Upper lobe of right lung (tissue), 1 donor: ENCODE measurements at regions not wholly inside any gene's neighbourhood (a gene's known extent, or its start where the extent isn't known, plus 50 kb on each side); places are given as distances from the start of the nearest gene placed in this dataset.

Experiments
- ATAC-seq: fragments of 200-7000 bp; cut with Tn5 transposase; one replicate; pipeline ENCODE4 v1.9.1; 2020; ENCODE audit warnings: mild to moderate bottlenecking, moderate library complexity
- DNase-seq: peaks from one replicate; pipeline ENCODE4 v3.0.0-alpha.2; 2020
- H3K27ac ChIP-seq: fragments of 200-600 bp; one replicate; pipeline ENCODE4 v1.8.0; 2022
- H3K27me3 ChIP-seq: fragments of 200-600 bp; one replicate; pipeline ENCODE4 v1.8.0; 2022; ENCODE audit warnings: mild to moderate bottlenecking
- H3K36me3 ChIP-seq: fragments of 200-600 bp; one replicate; pipeline ENCODE4 v1.8.0; 2022
- H3K4me1 ChIP-seq: fragments of 200-600 bp; one replicate; pipeline ENCODE4 v1.8.0; 2022
- H3K4me3 ChIP-seq: fragments of 200-600 bp; one replicate; pipeline ENCODE4 v1.8.0; 2022; ENCODE audit warnings: mild to moderate bottlenecking
- H3K9me3 ChIP-seq: fragments of 200-600 bp; one replicate; pipeline ENCODE4 v1.8.0; 2022
- intact Hi-C: fragments of 100-400 bp; cut with DNase I; formaldehyde crosslinking; loops from one replicate; pipeline ENCODE4 v1.11.0; 2022
- TF ChIP-seq, protein P1 (sequence below): fragments of 200-600 bp; IDR thresholded peaks from one replicate; pipeline ENCODE4 v1.8.0; 2022; ENCODE audit warnings: antibody characterized with exemption
- donor health status: DM: no; HTN: yes; CAD: no; lungs with severe emphysema.

DNA sequence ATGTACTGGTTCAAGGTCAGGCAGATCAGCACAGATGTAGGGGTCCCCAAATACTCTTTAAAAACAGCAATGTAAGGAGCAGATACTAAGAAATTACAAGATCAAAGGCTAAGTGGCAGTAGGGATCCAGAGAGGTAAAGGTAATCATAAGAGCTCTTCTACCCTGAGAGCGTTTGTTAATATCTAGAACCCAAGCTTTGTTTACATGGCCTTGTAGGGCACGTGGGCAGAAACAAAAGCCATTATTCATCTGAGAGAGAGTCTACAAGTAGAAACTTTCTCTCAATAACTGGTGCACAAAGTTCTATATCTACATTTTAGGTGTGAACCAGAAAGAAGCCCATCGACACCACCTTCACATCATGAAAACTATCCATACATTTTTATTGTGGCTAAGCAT, 225.6 kb upstream of the PCDH10 start:
- intact Hi-C loops: no loop called here
- H3K27me3 ChIP-seq: no peaks in the 10 kb centered on the region
- no peak overlapping the region for H3K4me3 ChIP-seq
- DNase-seq: no peak
- no peaks in the 10 kb centered on the region for H3K36me3 ChIP-seq
- H3K27ac ChIP-seq: no peak overlapping the region
- H3K9me3 ChIP-seq: no peaks in the 10 kb centered on the region
- ATAC-seq: no peak
- TF ChIP-seq, protein P1, sequence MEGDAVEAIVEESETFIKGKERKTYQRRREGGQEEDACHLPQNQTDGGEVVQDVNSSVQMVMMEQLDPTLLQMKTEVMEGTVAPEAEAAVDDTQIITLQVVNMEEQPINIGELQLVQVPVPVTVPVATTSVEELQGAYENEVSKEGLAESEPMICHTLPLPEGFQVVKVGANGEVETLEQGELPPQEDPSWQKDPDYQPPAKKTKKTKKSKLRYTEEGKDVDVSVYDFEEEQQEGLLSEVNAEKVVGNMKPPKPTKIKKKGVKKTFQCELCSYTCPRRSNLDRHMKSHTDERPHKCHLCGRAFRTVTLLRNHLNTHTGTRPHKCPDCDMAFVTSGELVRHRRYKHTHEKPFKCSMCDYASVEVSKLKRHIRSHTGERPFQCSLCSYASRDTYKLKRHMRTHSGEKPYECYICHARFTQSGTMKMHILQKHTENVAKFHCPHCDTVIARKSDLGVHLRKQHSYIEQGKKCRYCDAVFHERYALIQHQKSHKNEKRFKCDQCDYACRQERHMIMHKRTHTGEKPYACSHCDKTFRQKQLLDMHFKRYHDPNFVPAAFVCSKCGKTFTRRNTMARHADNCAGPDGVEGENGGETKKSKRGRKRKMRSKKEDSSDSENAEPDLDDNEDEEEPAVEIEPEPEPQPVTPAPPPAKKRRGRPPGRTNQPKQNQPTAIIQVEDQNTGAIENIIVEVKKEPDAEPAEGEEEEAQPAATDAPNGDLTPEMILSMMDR: no peak
- H3K4me1 ChIP-seq: no peaks in the 10 kb centered on the region

DNA sequence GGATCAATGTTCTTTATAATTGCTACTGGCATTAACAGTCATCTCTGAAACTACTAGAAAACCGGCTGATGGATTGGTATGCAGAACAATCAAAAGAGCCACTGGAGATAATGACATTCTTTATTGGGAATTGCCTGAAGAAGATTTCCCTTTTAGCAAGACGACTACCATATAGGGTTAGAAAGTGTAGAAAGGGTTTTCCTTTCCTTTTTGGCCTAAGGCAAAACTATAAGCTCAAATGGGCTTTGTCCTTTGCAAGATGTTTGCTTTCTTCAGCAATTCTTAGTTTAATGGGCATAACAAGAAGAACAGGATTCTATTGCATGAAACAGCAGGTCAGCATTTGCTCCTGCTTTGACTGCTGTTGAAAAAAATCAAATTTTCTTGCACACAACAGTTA, 214.2 kb upstream of the PCDH10 start:
- TF ChIP-seq, protein P1: no peak
- no peak for DNase-seq
- Histone ChIP-seq H3K4me3 (no peak overlapping the region), H3K36me3 (no peaks in the 10 kb centered on the region), H3K27me3 (no peaks in the 10 kb centered on the region), H3K4me1 (no peaks in the 10 kb centered on the region), H3K9me3 (no peaks in the 10 kb centered on the region), H3K27ac (no peak overlapping the region)
- intact Hi-C loops: no loop called here
- no peak for ATAC-seq

DNA sequence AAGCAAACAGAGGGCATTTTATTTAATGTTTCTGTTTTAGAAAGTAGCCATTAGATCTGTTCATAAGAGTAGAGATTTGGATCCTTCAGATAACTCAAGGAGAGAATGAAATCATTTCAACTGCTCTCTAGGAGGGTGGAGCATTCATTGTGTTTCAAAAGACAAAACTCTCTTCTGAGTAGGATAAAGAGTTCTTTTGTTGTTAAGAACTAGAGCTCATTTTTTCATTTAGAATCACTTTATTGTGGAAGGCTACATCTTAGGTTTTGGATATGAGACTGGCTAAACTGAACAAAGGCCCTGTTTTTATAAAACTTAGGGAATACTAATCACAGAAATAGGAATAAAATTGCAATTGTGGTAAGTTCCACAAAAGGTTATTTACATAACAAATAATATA, 193.9 kb upstream of the PCDH10 start:
- Histone ChIP-seq H3K4me1 (no peaks in the 10 kb centered on the region), H3K4me3 (no peak overlapping the region), H3K27ac (no peak overlapping the region), H3K36me3 (no peaks in the 10 kb centered on the region), H3K9me3 (no peaks in the 10 kb centered on the region), H3K27me3 (no peaks in the 10 kb centered on the region)
- ATAC-seq (no peak), DNase-seq (no peak)
- TF ChIP-seq, protein P1: no peak
- intact Hi-C loops: no loop called here

DNA sequence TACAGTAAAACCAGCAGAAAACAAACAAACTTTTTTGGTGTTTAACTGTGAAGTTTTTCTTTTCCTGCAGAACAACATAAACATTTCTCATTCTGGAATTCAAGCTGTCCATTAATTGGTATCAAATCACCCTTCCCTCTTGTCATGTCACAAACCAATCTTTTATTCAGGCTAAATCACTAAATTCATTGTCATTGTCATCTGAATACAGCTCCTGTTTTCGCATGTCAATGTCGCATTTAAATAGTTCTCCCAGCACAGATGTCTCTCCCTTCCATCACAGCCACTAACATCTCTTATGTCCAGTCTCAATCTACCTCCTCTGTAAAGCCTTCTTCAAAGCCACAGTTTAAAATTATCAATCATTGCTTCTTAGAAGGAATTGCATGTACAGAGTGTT, 192.1 kb upstream of the PCDH10 start:
- TF ChIP-seq, protein P1: no peak
- intact Hi-C loops: no loop called here
- DNase-seq: no peak

DNA sequence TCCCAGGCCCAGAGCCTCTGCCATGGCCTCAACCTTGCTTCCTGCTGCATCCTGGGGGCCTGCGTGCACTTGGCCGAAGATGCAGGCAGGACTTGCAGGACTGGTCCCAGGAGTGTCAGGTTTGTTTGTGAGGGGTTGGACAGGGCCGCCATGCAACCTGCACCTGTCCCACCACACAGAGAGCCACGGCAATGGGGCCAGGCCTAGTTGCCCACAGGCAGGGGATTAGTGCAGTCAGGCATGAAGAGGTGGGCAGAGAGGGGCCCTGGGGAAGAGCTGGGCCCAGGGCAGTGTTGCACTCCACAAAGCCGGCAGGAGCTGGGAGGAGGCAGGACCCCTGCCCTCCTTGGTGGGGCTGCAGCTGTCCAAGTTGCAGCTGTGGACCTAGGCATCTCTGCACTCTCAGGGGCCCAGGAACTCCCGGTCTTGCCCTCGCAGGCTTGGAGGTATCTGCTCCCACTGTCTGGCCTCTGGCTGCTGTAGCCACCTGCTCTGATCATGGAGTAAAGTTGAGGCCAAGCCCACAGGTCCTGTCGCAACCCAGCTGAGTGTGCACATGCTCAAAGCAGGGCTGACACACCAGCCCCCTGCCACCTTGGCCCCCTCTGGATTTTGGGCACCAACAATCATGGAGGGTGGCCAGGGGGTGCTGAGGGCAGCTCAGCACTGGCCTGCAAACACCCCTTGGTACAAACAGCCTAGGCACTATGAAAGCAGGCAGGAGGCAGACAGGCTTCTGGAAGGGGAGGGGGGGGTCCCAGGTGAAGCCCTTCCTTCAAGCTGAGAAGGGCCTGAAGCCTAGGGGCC, 190.4 kb upstream of the PCDH10 start:
- Histone ChIP-seq H3K4me1 (no peaks in the 10 kb centered on the region), H3K36me3 (no peaks in the 10 kb centered on the region), H3K27ac (no peak overlapping the region), H3K9me3 (no peaks in the 10 kb centered on the region), H3K27me3 (no peaks in the 10 kb centered on the region), H3K4me3 (no peak overlapping the region)
- TF ChIP-seq, protein P1: no peak
- intact Hi-C loops: no loop called here
- DNase-seq (no peak), ATAC-seq (peak; percentile 29)

More for the DNA sequence above, 192.1 kb upstream of the PCDH10 start:
- Histone ChIP-seq H3K4me1 (no peaks in the 10 kb centered on the region), H3K27me3 (no peaks in the 10 kb centered on the region), H3K4me3 (no peak overlapping the region), H3K36me3 (no peaks in the 10 kb centered on the region), H3K9me3 (no peaks in the 10 kb centered on the region), H3K27ac (no peak overlapping the region)
- ATAC-seq: no peak
